ENCODE measurements at regions not wholly inside any gene's neighbourhood (a gene's known extent, or its start where the extent isn't known, plus 50 kb on each side); places are given as distances from the start of the nearest gene placed in this dataset.

DNA sequence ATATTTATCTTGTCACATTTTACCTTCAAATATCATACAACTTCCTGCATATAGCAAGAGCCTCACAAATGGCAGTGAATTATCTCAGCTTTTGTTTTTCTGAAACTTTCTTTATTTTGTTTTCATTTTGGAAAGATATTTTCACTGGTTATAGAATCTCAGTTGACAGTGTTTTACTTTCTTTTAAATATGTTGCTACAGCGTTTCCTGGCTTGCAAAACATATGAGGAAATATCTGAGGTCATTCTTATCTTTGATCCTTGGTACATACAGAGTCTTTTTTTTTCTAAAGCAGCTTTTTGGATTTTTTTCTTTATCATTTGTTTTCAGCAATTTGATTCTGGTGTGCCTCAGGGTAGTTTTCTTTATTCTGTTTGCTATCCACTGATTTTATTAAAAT, 77.6 kb upstream of the CEP78 start:
- TF ChIP-seq CTCF (IDR thresholded peaks at IDR 0.05) (no peak), POLR2A (IDR thresholded peaks at IDR 0.05) (no peak), POLR2AphosphoS5 (IDR thresholded peaks at IDR 0.05) (no peak), EP300 (IDR thresholded peaks at IDR 0.05) (no peak)
- H3K36me3 ChIP-seq: no peaks in the 10 kb centered on the region
- no peaks in the 10 kb centered on the region for H3K27me3 ChIP-seq
- no peak overlapping the region for H3K4me3 ChIP-seq
- no peaks in the 10 kb centered on the region for H3K4me1 ChIP-seq
- no peaks in the 10 kb centered on the region for H3K9me3 ChIP-seq
- no peak for DNase-seq
- WGBS, 2 donors: 29 to 45% methylated on average over 1 of the region's 1 CpG
- H3K27ac ChIP-seq: no peak overlapping the region
- intact Hi-C loops (cut with DNase I): no loop called here

DNA sequence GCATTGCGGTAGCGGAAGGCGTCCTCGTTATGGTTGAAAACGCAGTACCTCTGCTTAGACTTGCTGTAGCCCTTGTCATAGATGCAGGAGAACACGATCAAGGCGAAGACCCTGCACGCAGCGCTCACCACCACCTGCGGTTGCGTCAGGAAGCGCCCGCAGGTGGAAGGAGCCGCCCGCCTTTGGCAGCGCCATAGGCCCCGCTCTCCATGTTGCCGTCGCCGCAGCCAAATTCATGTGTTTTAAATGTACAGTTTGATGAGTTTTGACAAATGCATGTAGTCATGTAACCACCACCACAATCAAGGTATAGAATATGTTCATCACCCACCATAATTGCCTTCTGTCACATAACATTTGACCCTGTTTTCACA, 84.9 kb upstream of the CEP78 start:
- TF ChIP-seq EP300 (IDR thresholded peaks at IDR 0.05): no peak
- H3K27me3 ChIP-seq: no peaks in the 10 kb centered on the region
- no peak for DNase-seq
- no peaks in the 10 kb centered on the region for H3K4me1 ChIP-seq
- no peaks in the 10 kb centered on the region for H3K9me3 ChIP-seq
- 97 to 98% methylated on average over 20 of the region's 20 CpGs for WGBS, 2 donors
- no peak overlapping the region for H3K27ac ChIP-seq
- intact Hi-C loops (cut with DNase I): no loop called here
- H3K36me3 ChIP-seq: no peaks in the 10 kb centered on the region
- H3K4me3 ChIP-seq: no peak overlapping the region

GRCh38 chr9:78150312-78150982, 85.4 kb upstream of the CEP78 start:
- no peak overlapping the region for H3K27ac ChIP-seq
- H3K4me3 ChIP-seq: no peak overlapping the region
- no peaks in the 10 kb centered on the region for H3K27me3 ChIP-seq
- 87 to 88% methylated on average over 25 of the region's 25 CpGs for WGBS, 2 donors
- no peak for DNase-seq
- H3K36me3 ChIP-seq: no peaks in the 10 kb centered on the region
- no peaks in the 10 kb centered on the region for H3K9me3 ChIP-seq
- TF ChIP-seq EP300 (IDR thresholded peaks at IDR 0.05): no peak
- no peak for TF ChIP-seq POLR2A (IDR thresholded peaks at IDR 0.05)
- TF ChIP-seq POLR2AphosphoS5 (IDR thresholded peaks at IDR 0.05): no peak
- TF ChIP-seq CTCF (IDR thresholded peaks at IDR 0.05): no peak
- H3K4me1 ChIP-seq: no peaks in the 10 kb centered on the region
- intact Hi-C loops (cut with DNase I): no loop called here

- DNase-seq: no peak
- intact Hi-C loops (cut with DNase I): no loop called here
- H3K4me1 ChIP-seq: no peaks in the 10 kb centered on the region
- no peaks in the 10 kb centered on the region for H3K36me3 ChIP-seq
- TF ChIP-seq EP300 (IDR thresholded peaks at IDR 0.05) (no peak), POLR2AphosphoS5 (IDR thresholded peaks at IDR 0.05) (no peak), POLR2A (IDR thresholded peaks at IDR 0.05) (no peak), CTCF (IDR thresholded peaks at IDR 0.05) (no peak)
- H3K4me3 ChIP-seq: no peak overlapping the region
- 43 to 78% methylated on average over 9 of the region's 9 CpGs for WGBS, 2 donors
- no peaks in the 10 kb centered on the region for H3K9me3 ChIP-seq
- no peak overlapping the region for H3K27ac ChIP-seq
- H3K27me3 ChIP-seq: no peaks in the 10 kb centered on the region
Observed at GRCh38 chr9:78149702-78150291, 86.1 kb upstream of the CEP78 start.

DNA sequence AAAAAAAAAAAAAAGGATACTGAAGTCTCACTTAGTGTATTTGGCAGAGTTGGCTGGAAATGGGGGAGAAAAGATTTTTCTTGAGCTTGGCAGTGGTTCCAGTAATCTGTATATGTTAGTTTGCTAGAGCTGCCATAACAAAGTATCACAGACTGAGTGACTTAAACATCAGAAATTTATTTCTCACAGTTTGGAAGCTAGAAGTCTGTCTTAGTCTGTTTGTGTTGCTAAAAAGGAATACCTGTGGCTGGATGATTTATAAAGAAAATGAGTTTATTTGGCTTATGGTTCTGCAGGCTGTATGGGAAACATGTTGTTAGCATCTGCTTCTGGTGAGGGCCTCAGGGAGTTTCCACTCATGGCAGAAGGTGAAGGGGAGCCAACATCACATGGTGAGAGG, 89.6 kb upstream of the CEP78 start:
- intact Hi-C loops (cut with DNase I): no loop called here
- Histone ChIP-seq H3K36me3 (no peaks in the 10 kb centered on the region), H3K27me3 (no peaks in the 10 kb centered on the region), H3K27ac (no peak overlapping the region), H3K4me1 (no peaks in the 10 kb centered on the region), H3K9me3 (peaks cover 0 to 6% (median 0%) of the 10 kb centered on the region in 4 donors), H3K4me3 (no peak overlapping the region)
- TF ChIP-seq CTCF (IDR thresholded peaks at IDR 0.05): no peak
- no peak for TF ChIP-seq POLR2A (IDR thresholded peaks at IDR 0.05)
- no peak for DNase-seq

Measured in sigmoid colon (tissue), 6 donors.